HL-60 (cell line): ENCODE measurements at regions not wholly inside any gene's neighbourhood (a gene's known extent, or its start where the extent isn't known, plus 50 kb on each side); places are given as distances from the start of the nearest gene placed in this dataset.

Experiments used
- POLR2AphosphoS5 ChIP-seq: IDR thresholded peaks from 2 replicates; pipeline ENCODE4 v1.6.1; 2012; ENCODE audit warnings: low read depth
- REST ChIP-seq: IDR thresholded peaks from 2 replicates; pipeline ENCODE4 v1.6.1; 2012; ENCODE audit warnings: low read depth; ENCODE audit not compliant: insufficient replicate concordance
- TF ChIP-seq, protein P1 (sequence below): IDR thresholded peaks from one replicate; pipeline ENCODE4 v1.5.1; 2011; ENCODE audit warnings: low read length, control low read depth, inconsistent platforms; ENCODE audit not compliant: insufficient read depth

GRCh38 chr14:40398981-40399380 is 966.7 kb upstream of the FBXO33 start:
- TF ChIP-seq, protein P1, sequence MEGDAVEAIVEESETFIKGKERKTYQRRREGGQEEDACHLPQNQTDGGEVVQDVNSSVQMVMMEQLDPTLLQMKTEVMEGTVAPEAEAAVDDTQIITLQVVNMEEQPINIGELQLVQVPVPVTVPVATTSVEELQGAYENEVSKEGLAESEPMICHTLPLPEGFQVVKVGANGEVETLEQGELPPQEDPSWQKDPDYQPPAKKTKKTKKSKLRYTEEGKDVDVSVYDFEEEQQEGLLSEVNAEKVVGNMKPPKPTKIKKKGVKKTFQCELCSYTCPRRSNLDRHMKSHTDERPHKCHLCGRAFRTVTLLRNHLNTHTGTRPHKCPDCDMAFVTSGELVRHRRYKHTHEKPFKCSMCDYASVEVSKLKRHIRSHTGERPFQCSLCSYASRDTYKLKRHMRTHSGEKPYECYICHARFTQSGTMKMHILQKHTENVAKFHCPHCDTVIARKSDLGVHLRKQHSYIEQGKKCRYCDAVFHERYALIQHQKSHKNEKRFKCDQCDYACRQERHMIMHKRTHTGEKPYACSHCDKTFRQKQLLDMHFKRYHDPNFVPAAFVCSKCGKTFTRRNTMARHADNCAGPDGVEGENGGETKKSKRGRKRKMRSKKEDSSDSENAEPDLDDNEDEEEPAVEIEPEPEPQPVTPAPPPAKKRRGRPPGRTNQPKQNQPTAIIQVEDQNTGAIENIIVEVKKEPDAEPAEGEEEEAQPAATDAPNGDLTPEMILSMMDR: no peak
- no peak for TF ChIP-seq REST
- TF ChIP-seq POLR2AphosphoS5: no peak
